ENCODE measurements at regions not wholly inside any gene's neighbourhood (a gene's known extent, or its start where the extent isn't known, plus 50 kb on each side); places are given as distances from the start of the nearest gene placed in this dataset.

DNA sequence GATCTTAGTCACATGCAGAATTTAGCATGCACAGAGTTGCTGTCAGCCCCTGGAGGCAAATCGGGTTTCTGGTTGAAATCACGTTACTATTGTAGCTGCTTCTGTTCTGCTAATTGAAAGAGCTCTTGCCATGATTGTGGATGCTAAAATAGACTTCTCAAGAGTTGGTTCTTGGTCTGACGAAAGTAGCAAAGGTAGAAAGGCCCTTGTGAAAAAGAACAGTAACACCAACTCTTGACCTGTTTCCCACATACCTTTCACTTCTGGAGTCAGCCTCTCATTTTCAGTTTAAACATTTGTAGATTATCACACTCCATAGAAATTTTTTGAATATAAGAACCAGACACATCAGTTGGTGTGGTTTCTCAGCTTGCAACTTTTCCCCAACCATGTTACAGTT lies 110.0 kb upstream of the EPB41L3 start:
- Histone ChIP-seq H3K4me3 (ENCODE audit: low read length in 3 of 3) (no peak overlapping the region), H3K27ac (ENCODE audit: low read depth, low read length) (no peak overlapping the region), H3K4me1 (ENCODE audit: control insufficient read depth in 3 of 3, insufficient read depth in 3 of 3, low read length in 3 of 3) (no peaks in the 10 kb centered on the region), H3K36me3 (ENCODE audit: control insufficient read depth in 3 of 3, insufficient read depth in 3 of 3, low read length in 3 of 3) (no peaks in the 10 kb centered on the region), H3K9ac (ENCODE audit: low read depth in 1 of 3, low read length in 3 of 3) (no peak overlapping the region), H3K9me3 (ENCODE audit: control insufficient read depth in 3 of 3, low read length in 3 of 3) (no peaks in the 10 kb centered on the region), H3K27me3 (ENCODE audit: control insufficient read depth in 3 of 3, insufficient read depth in 3 of 3, low read length in 3 of 3) (no peaks in the 10 kb centered on the region)

DNA sequence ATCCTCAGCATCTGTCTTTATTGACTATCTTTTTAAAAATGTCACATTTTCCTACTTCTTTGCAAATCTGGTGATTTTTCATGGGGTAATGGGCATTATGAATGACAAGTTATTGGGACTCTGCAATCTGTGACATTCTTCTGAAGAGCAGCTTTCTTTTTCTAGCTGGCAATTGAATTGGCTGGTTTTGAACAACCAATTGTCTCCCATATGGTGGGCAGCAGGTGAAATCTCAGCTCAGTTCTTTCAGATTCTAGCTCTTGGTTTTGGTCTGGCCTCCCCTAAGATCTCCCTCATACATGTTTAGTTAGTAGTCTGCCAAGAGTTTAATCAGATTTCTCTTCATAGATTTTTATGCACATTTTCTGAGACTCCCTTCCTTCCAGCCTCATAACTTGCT lies 107.9 kb upstream of the EPB41L3 start:
- no peak overlapping the region for H3K27ac ChIP-seq (ENCODE audit: low read depth, low read length)
- H3K9ac ChIP-seq (ENCODE audit: low read depth in 1 of 3, low read length in 3 of 3), result no peak overlapping the region
- H3K9me3 ChIP-seq (ENCODE audit: control insufficient read depth in 3 of 3, low read length in 3 of 3), result no peaks in the 10 kb centered on the region
- no peaks in the 10 kb centered on the region for H3K36me3 ChIP-seq (ENCODE audit: control insufficient read depth in 3 of 3, insufficient read depth in 3 of 3, low read length in 3 of 3)
- no peaks in the 10 kb centered on the region for H3K27me3 ChIP-seq (ENCODE audit: control insufficient read depth in 3 of 3, insufficient read depth in 3 of 3, low read length in 3 of 3)
- H3K4me1 ChIP-seq (ENCODE audit: control insufficient read depth in 3 of 3, insufficient read depth in 3 of 3, low read length in 3 of 3), result no peaks in the 10 kb centered on the region
- H3K4me3 ChIP-seq (ENCODE audit: low read length in 3 of 3), result no peak overlapping the region

DNA sequence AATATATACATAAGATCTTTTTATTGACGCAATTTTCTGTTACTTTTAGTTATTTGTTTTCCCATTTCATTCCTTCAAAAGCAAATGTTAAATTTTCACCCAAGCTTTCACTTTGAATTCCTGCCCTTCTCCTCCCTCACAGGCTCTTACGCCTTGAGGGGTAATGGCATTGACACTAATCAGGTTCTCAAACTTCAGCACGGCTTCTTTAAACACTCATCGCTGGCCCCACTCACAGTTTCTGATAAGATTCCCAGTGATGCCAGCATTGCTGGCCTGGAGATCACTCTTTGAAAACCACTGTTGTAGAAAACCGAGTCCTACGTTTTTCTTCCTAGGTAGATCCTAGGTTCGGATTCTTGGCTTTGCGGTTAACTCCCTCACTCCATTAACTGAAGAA lies 105.6 kb upstream of the EPB41L3 start:
- Histone ChIP-seq H3K27ac (ENCODE audit: low read depth, low read length) (no peak overlapping the region), H3K36me3 (ENCODE audit: control insufficient read depth in 3 of 3, insufficient read depth in 3 of 3, low read length in 3 of 3) (no peaks in the 10 kb centered on the region), H3K4me1 (ENCODE audit: control insufficient read depth in 3 of 3, insufficient read depth in 3 of 3, low read length in 3 of 3) (no peaks in the 10 kb centered on the region), H3K9me3 (ENCODE audit: control insufficient read depth in 3 of 3, low read length in 3 of 3) (no peaks in the 10 kb centered on the region), H3K4me3 (ENCODE audit: low read length in 3 of 3) (no peak overlapping the region), H3K27me3 (ENCODE audit: control insufficient read depth in 3 of 3, insufficient read depth in 3 of 3, low read length in 3 of 3) (no peaks in the 10 kb centered on the region), H3K9ac (ENCODE audit: low read depth in 1 of 3, low read length in 3 of 3) (no peak overlapping the region)

DNA sequence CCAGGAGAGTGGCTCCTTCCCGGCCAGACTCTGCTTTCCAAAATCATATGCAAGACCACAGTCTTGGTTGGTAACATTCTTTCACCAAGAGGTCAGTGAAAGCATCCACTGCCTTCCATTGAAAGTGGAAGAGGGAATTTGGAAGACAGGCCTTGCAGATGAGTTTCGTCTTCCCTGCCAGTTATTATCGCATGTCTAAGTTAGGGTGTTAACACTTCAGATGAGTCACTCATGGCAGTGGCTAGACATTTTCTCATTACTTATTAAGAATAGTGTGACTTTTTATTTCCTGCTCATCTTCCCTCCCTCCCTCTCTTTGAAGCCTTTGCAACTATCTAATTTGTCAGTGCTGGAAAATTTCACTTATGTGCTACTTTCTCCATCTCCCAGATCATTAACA lies 102.9 kb upstream of the EPB41L3 start:
- Histone ChIP-seq H3K27ac (ENCODE audit: low read depth, low read length) (no peak overlapping the region), H3K9ac (ENCODE audit: low read depth in 1 of 3, low read length in 3 of 3) (no peak overlapping the region)

DNA sequence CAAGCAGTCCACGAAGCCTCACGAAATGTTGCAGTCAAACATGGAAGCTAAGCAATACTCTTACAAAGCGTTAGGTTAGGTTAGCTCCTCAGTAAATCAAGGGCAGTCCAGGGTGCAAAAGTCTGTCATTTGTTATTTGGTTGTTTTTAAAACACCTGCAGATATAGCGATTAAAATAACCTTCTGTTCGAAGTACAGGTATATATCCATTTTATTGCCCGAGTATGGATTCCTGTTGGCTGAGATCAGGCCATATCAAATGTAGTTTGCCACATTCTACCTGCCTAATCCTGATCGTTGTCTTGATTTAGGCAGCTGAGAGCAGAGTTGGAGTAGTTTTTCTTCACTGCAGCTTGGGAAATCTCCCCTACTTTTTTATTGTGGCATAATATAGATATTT lies 99.5 kb upstream of the EPB41L3 start:
- H3K4me1 ChIP-seq (ENCODE audit: control insufficient read depth in 3 of 3, insufficient read depth in 3 of 3, low read length in 3 of 3), result no peaks in the 10 kb centered on the region
- H3K9ac ChIP-seq (ENCODE audit: low read depth in 1 of 3, low read length in 3 of 3), result no peak overlapping the region
- H3K36me3 ChIP-seq (ENCODE audit: control insufficient read depth in 3 of 3, insufficient read depth in 3 of 3, low read length in 3 of 3), result no peaks in the 10 kb centered on the region
- no peak overlapping the region for H3K4me3 ChIP-seq (ENCODE audit: low read length in 3 of 3)
- H3K27me3 ChIP-seq (ENCODE audit: control insufficient read depth in 3 of 3, insufficient read depth in 3 of 3, low read length in 3 of 3), result peaks cover 0 to 4% (median 0%) of the 10 kb centered on the region in 3 donors
- no peaks in the 10 kb centered on the region for H3K9me3 ChIP-seq (ENCODE audit: control insufficient read depth in 3 of 3, low read length in 3 of 3)
- no peak overlapping the region for H3K27ac ChIP-seq (ENCODE audit: low read depth, low read length)

More for the DNA sequence above, 102.9 kb upstream of the EPB41L3 start:
- Histone ChIP-seq H3K4me3 (ENCODE audit: low read length in 3 of 3) (no peak overlapping the region), H3K9me3 (ENCODE audit: control insufficient read depth in 3 of 3, low read length in 3 of 3) (no peaks in the 10 kb centered on the region), H3K4me1 (ENCODE audit: control insufficient read depth in 3 of 3, insufficient read depth in 3 of 3, low read length in 3 of 3) (no peaks in the 10 kb centered on the region), H3K27me3 (ENCODE audit: control insufficient read depth in 3 of 3, insufficient read depth in 3 of 3, low read length in 3 of 3) (peaks cover 0 to 4% (median 0%) of the 10 kb centered on the region in 3 donors), H3K36me3 (ENCODE audit: control insufficient read depth in 3 of 3, insufficient read depth in 3 of 3, low read length in 3 of 3) (no peaks in the 10 kb centered on the region)

DNA sequence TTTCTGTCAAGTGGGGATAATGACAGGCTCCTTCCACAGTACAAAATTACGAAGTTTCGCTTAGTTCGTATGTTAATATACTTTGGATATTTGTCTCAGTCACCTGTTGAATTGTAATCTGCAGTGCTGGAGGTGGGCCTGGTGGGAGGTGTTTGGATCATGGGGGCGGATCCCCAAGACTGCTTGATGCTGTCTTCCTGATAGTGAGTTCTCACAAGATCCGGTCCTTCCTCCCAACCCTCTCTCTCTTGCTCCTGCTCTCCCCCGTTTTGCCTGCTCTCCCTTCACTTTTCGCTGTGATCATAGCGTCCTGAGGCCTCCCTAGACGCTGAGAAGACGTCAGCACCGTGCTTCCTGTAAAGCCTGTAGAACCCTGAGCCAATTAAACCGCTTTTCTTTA lies 97.1 kb upstream of the EPB41L3 start:
- H3K4me1 ChIP-seq (ENCODE audit: control insufficient read depth in 3 of 3, insufficient read depth in 3 of 3, low read length in 3 of 3), result no peaks in the 10 kb centered on the region
- no peaks in the 10 kb centered on the region for H3K36me3 ChIP-seq (ENCODE audit: control insufficient read depth in 3 of 3, insufficient read depth in 3 of 3, low read length in 3 of 3)
- no peak overlapping the region for H3K4me3 ChIP-seq (ENCODE audit: low read length in 3 of 3)
- no peak overlapping the region for H3K9ac ChIP-seq (ENCODE audit: low read depth in 1 of 3, low read length in 3 of 3)
- peaks cover 0 to 4% (median 0%) of the 10 kb centered on the region in 3 donors for H3K27me3 ChIP-seq (ENCODE audit: control insufficient read depth in 3 of 3, insufficient read depth in 3 of 3, low read length in 3 of 3)
- H3K9me3 ChIP-seq (ENCODE audit: control insufficient read depth in 3 of 3, low read length in 3 of 3), result no peaks in the 10 kb centered on the region
- no peak overlapping the region for H3K27ac ChIP-seq (ENCODE audit: low read depth, low read length)

DNA sequence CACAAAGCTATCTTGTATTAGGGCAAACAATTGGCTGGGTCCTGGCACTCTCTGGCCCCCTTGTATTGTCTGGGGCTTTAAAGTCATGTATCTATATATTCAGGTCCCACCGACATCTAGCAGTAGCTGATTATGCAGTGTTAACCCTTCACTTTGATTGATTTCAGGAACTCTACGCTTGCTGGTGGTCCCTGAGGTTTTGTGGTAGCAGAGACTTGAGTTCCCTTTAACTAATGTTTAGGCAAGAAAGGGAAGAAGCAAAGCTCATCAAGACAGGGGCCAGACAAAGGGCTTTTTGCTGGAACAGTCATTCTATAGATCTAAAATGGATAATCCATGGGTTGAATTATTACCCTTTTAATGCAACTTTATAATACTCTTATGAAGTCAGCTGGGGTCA lies 95.3 kb upstream of the EPB41L3 start:
- Histone ChIP-seq H3K9me3 (ENCODE audit: control insufficient read depth in 3 of 3, low read length in 3 of 3) (no peaks in the 10 kb centered on the region), H3K36me3 (ENCODE audit: control insufficient read depth in 3 of 3, insufficient read depth in 3 of 3, low read length in 3 of 3) (no peaks in the 10 kb centered on the region), H3K9ac (ENCODE audit: low read depth in 1 of 3, low read length in 3 of 3) (no peak overlapping the region), H3K4me1 (ENCODE audit: control insufficient read depth in 3 of 3, insufficient read depth in 3 of 3, low read length in 3 of 3) (no peaks in the 10 kb centered on the region), H3K27ac (ENCODE audit: low read depth, low read length) (no peak overlapping the region), H3K4me3 (ENCODE audit: low read length in 3 of 3) (no peak overlapping the region), H3K27me3 (ENCODE audit: control insufficient read depth in 3 of 3, insufficient read depth in 3 of 3, low read length in 3 of 3) (peaks cover 0 to 3% (median 0%) of the 10 kb centered on the region in 3 donors)

DNA sequence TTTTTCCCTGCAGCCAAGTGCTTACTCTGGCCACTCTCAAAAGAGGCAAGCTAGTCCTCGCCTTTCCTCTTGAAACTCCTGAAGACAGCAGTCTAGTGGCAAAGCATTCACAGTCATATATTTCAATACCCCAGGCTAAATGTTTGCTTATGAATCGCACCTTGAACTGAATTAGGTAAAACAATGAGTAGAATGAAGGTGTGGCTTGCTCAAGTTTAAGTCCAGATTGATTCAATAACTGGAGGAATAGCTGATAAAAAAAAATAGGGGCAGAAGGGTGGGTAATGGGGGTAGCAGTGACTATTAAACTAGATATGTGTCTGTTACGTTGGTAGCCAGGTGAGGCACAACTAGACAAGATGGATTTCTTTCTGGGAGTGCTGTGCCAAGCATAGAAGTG lies 88.2 kb upstream of the EPB41L3 start:
- peaks cover 5 to 25% (median 15%) of the 10 kb centered on the region in 3 donors for H3K27me3 ChIP-seq (ENCODE audit: control insufficient read depth in 3 of 3, insufficient read depth in 3 of 3, low read length in 3 of 3)
- no peak overlapping the region for H3K4me3 ChIP-seq (ENCODE audit: low read length in 3 of 3)
- no peak overlapping the region for H3K27ac ChIP-seq (ENCODE audit: low read depth, low read length)
- no peaks in the 10 kb centered on the region for H3K36me3 ChIP-seq (ENCODE audit: control insufficient read depth in 3 of 3, insufficient read depth in 3 of 3, low read length in 3 of 3)
- no peak overlapping the region for H3K9ac ChIP-seq (ENCODE audit: low read depth in 1 of 3, low read length in 3 of 3)
- H3K4me1 ChIP-seq (ENCODE audit: control insufficient read depth in 3 of 3, insufficient read depth in 3 of 3, low read length in 3 of 3), result peaks cover 12 to 18% (median 12%) of the 10 kb centered on the region in 3 donors
- H3K9me3 ChIP-seq (ENCODE audit: control insufficient read depth in 3 of 3, low read length in 3 of 3), result no peaks in the 10 kb centered on the region

DNA sequence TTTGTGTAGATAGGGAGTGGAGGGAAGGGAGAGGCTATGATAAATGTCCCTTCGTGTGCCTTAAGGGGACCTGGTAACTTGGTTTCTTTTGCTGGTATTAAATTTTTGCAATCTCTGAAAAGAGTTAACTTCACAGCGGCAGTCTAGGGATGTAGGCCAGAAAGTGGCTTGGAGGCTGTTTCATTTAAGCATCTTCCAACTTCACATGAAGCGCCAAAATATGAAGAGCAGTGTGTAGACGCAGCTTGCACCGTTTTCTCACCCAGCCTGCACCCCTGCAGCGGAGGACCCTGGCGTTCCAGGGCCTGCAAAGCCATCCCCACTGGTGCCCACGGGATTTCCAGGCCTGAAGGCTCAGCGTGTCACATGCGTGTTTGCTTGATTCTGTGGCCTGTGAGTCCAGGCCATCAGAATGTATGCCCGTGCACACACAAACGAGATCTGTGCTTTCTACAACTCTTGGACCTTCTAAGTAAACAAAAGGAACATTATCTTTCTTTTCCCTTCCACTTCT lies 87.2 kb upstream of the EPB41L3 start:
- no peaks in the 10 kb centered on the region for H3K9me3 ChIP-seq (ENCODE audit: control insufficient read depth in 3 of 3, low read length in 3 of 3)
- H3K9ac ChIP-seq (ENCODE audit: low read depth in 1 of 3, low read length in 3 of 3), result no peak overlapping the region
- H3K4me3 ChIP-seq (ENCODE audit: low read length in 3 of 3), result peak overlapping the region; percentile 8 to 66 (median 55)
- H3K27me3 ChIP-seq (ENCODE audit: control insufficient read depth in 3 of 3, insufficient read depth in 3 of 3, low read length in 3 of 3), result peaks cover 5 to 34% (median 22%) of the 10 kb centered on the region in 3 donors
- no peak overlapping the region for H3K27ac ChIP-seq (ENCODE audit: low read depth, low read length)
- H3K4me1 ChIP-seq (ENCODE audit: control insufficient read depth in 3 of 3, insufficient read depth in 3 of 3, low read length in 3 of 3), result peaks cover 12 to 18% (median 12%) of the 10 kb centered on the region in 3 donors
- no peaks in the 10 kb centered on the region for H3K36me3 ChIP-seq (ENCODE audit: control insufficient read depth in 3 of 3, insufficient read depth in 3 of 3, low read length in 3 of 3)

DNA sequence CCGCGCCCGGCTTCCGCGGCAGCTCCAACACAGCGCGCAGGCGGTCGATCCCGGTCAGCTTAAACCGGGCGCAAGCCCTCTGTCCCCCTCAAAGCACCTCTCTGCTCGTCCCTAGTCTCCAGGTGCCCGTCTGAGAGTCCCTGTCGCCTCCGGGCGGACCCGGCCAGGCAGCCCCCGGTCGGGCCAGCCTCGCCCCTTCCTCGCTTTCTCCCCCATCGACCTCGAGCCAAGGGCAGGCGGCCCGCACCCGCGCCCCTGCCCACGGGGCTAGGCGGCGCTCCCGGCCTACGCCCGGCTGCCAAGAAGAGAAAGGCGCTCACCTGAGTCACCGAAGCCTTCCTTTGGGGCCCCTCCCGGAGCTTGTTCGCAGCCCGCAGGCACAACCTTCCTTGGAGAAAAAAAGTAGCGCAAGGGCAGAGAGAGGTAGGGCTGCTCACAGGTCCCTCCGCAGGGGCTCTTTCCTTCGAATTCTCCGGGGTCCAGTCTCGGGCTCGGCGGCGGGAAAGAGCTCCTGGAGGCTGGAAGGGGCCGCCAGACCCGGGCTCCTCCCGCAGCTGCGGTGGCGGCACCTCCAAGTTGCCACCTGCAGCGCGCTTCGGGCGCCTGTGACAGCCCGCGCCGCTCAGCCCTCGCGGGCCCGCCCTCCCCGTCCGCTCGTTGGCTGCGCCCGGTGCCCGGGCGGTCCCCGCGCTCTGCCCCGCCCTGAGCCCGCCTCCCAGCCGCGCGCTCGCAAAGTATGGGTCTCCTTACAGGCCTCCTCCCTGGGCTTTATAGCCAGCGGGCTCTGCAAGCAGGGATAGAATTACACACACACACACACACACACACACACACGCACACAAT lies 86.5 kb upstream of the EPB41L3 start:
- Histone ChIP-seq H3K9me3 (ENCODE audit: control insufficient read depth in 3 of 3, low read length in 3 of 3) (no peaks in the 10 kb centered on the region), H3K36me3 (ENCODE audit: control insufficient read depth in 3 of 3, insufficient read depth in 3 of 3, low read length in 3 of 3) (no peaks in the 10 kb centered on the region), H3K4me1 (ENCODE audit: control insufficient read depth in 3 of 3, insufficient read depth in 3 of 3, low read length in 3 of 3) (peaks cover 12 to 18% (median 12%) of the 10 kb centered on the region in 3 donors), H3K27ac (ENCODE audit: low read depth, low read length) (peak overlapping the region; percentile 48), H3K4me3 (ENCODE audit: low read length in 3 of 3) (peak overlapping the region; percentile 63 to 70 (median 66)), H3K27me3 (ENCODE audit: control insufficient read depth in 3 of 3, insufficient read depth in 3 of 3, low read length in 3 of 3) (peaks cover 5 to 38% (median 22%) of the 10 kb centered on the region in 3 donors), H3K9ac (ENCODE audit: low read depth in 1 of 3, low read length in 3 of 3) (peak overlapping the region; percentile 25 to 69 (median 33))
